Mesendoderm (in vitro differentiated cells): ENCODE measurements at regions not wholly inside any gene's neighbourhood (a gene's known extent, or its start where the extent isn't known, plus 50 kb on each side); places are given as distances from the start of the nearest gene placed in this dataset.

Experiments
- DNase-seq: peaks from one replicate; pipeline ENCODE4 v3.0.0; 2013
- H2AK5ac ChIP-seq: 2 replicates; pipeline ENCODE4 v1.6.1; 2013; ENCODE audit warnings: low read length, inconsistent platforms
- H2BK120ac ChIP-seq: 2 replicates; pipeline ENCODE4 v1.6.1; 2013; ENCODE audit warnings: low read depth, mild to moderate bottlenecking, low read length, moderate library complexity, mixed read lengths
- H2BK15ac ChIP-seq: replicated peaks from 2 replicates; pipeline ENCODE4 v1.6.1; 2013; ENCODE audit warnings: low read depth, mild to moderate bottlenecking, moderate library complexity
- H2BK5ac ChIP-seq: 2 replicates; pipeline ENCODE4 v1.6.1; 2013; ENCODE audit warnings: low read length, inconsistent platforms
- H3K18ac ChIP-seq: 2 replicates; pipeline ENCODE4 v1.6.1; 2013; ENCODE audit warnings: mild to moderate bottlenecking, low read length, mixed read lengths
- H3K23ac ChIP-seq: one replicate; pipeline ENCODE4 v1.6.1; 2013; ENCODE audit warnings: low read length
- H3K27ac ChIP-seq: 2 replicates; pipeline ENCODE4 v1.5.1; 2013; ENCODE audit warnings: low read depth, mild to moderate bottlenecking, inconsistent platforms, low read length, moderate library complexity
- H3K27me3 ChIP-seq: 2 replicates; pipeline ENCODE4 v1.6.1; 2013; ENCODE audit warnings: low read length, control low read depth, mild to moderate bottlenecking, inconsistent platforms; ENCODE audit not compliant: insufficient read depth, poor library complexity
- H3K36me3 ChIP-seq: 2 replicates; pipeline ENCODE4 v1.6.1; 2013; ENCODE audit warnings: low read length, inconsistent platforms; ENCODE audit not compliant: control insufficient read depth, insufficient read depth
- H3K4ac ChIP-seq: one replicate; pipeline ENCODE4 v1.6.1; 2013; ENCODE audit warnings: low read depth, mild to moderate bottlenecking, low read length, moderate library complexity
- H3K4me1 ChIP-seq: 2 replicates; pipeline ENCODE4 v1.6.1; 2013; ENCODE audit warnings: low read depth, low read length, inconsistent platforms; ENCODE audit not compliant: control insufficient read depth
- H3K4me2 ChIP-seq: 2 replicates; pipeline ENCODE4 v1.6.1; 2013; ENCODE audit warnings: low read length
- H3K4me3 ChIP-seq: 2 replicates; pipeline ENCODE4 v1.5.1; 2013; ENCODE audit warnings: mild to moderate bottlenecking, low read length
- H3K56ac ChIP-seq: one replicate; pipeline ENCODE4 v1.6.1; 2013; ENCODE audit warnings: low read length
- H3K79me1 ChIP-seq: 2 replicates; pipeline ENCODE4 v1.6.1; 2013; ENCODE audit warnings: low read length, inconsistent platforms
- H3K79me2 ChIP-seq: 2 replicates; pipeline ENCODE4 v1.6.1; 2013; ENCODE audit warnings: mild to moderate bottlenecking, low read length; ENCODE audit not compliant: control insufficient read depth, insufficient read depth
- H3K9ac ChIP-seq: 2 replicates; pipeline ENCODE4 v1.6.1; 2013; ENCODE audit warnings: low read length, inconsistent platforms
- H4K5ac ChIP-seq: one replicate; pipeline ENCODE4 v1.6.1; 2013; ENCODE audit warnings: low read length
- H4K8ac ChIP-seq: one replicate; pipeline ENCODE4 v1.6.1; 2013; ENCODE audit warnings: low read depth, mild to moderate bottlenecking, control low read depth, low read length, moderate library complexity
- WGBS: extraction: QIAGEN DNeasy Blood & Tissue Kit; methylation state at CpG from one replicate; pipeline ENCODE4 v1.1.7; 2013; ENCODE audit warnings: low lambda C conversion rate, missing lambda C conversion rate; ENCODE audit not compliant: insufficient coverage; ENCODE audit errors: extremely low coverage; 5-methylcytosine and 5-hydroxymethylcytosine counted together

GRCh38 chrX:121146059-121146628 lies 98.7 kb downstream of the GLUD2 start:
- H3K4me2 ChIP-seq = no peak overlapping the region
- no peak overlapping the region for H3K4ac ChIP-seq
- no peak overlapping the region for H3K4me3 ChIP-seq
- H3K23ac ChIP-seq = no peak overlapping the region
- no peak overlapping the region for H3K18ac ChIP-seq
- H2BK5ac ChIP-seq = no peak overlapping the region
- no peak overlapping the region for H2BK15ac ChIP-seq
- H2AK5ac ChIP-seq = no peak overlapping the region
- no peak overlapping the region for H4K5ac ChIP-seq
- H4K8ac ChIP-seq = no peak overlapping the region
- no peaks in the 10 kb centered on the region for H3K79me2 ChIP-seq
- no peaks in the 10 kb centered on the region for H3K4me1 ChIP-seq
- H3K27ac ChIP-seq = no peak overlapping the region
- no peak for DNase-seq
- no peaks in the 10 kb centered on the region for H3K36me3 ChIP-seq
- no peaks in the 10 kb centered on the region for H3K27me3 ChIP-seq
- H2BK120ac ChIP-seq = no peak overlapping the region
- H3K56ac ChIP-seq = no peak overlapping the region
- no peaks in the 10 kb centered on the region for H3K79me1 ChIP-seq
- H3K9ac ChIP-seq = no peak overlapping the region

- no peak overlapping the region for H2BK5ac ChIP-seq
- H3K79me1 ChIP-seq = no peaks in the 10 kb centered on the region
- no peak for DNase-seq
- H3K4me2 ChIP-seq = no peak overlapping the region
- H3K27me3 ChIP-seq = no peaks in the 10 kb centered on the region
- no peaks in the 10 kb centered on the region for H3K36me3 ChIP-seq
- no peak overlapping the region for H2BK120ac ChIP-seq
- no peak overlapping the region for H3K18ac ChIP-seq
- no peak overlapping the region for H2BK15ac ChIP-seq
- WGBS = no CpG with 5 or more reads among the region's 1 CpG
- H3K56ac ChIP-seq = no peak overlapping the region
- H3K4me1 ChIP-seq = no peaks in the 10 kb centered on the region
- H3K4me3 ChIP-seq = no peak overlapping the region
- H2AK5ac ChIP-seq = no peak overlapping the region
- H3K27ac ChIP-seq = no peak overlapping the region
- no peak overlapping the region for H4K5ac ChIP-seq
- no peak overlapping the region for H3K9ac ChIP-seq
- H3K4ac ChIP-seq = no peak overlapping the region
- no peaks in the 10 kb centered on the region for H3K79me2 ChIP-seq
- no peak overlapping the region for H4K8ac ChIP-seq
- H3K23ac ChIP-seq = no peak overlapping the region
These were observed 102.8 kb downstream of the GLUD2 start for GRCh38 chrX:121150217-121150616.

- H3K27ac ChIP-seq = no peak overlapping the region
- no peak overlapping the region for H2BK120ac ChIP-seq
- no peaks in the 10 kb centered on the region for H3K36me3 ChIP-seq
- no peak overlapping the region for H3K4me2 ChIP-seq
- no peak overlapping the region for H4K5ac ChIP-seq
- no peaks in the 10 kb centered on the region for H3K27me3 ChIP-seq
- H4K8ac ChIP-seq = no peak overlapping the region
- no peak overlapping the region for H2BK5ac ChIP-seq
- H3K23ac ChIP-seq = no peak overlapping the region
- DNase-seq = no peak
- no peak overlapping the region for H3K56ac ChIP-seq
- H2AK5ac ChIP-seq = no peak overlapping the region
- H3K4me1 ChIP-seq = no peaks in the 10 kb centered on the region
- H3K18ac ChIP-seq = no peak overlapping the region
- no CpG with 5 or more reads among the region's 4 CpGs for WGBS
- H3K79me2 ChIP-seq = no peaks in the 10 kb centered on the region
- H3K4ac ChIP-seq = no peak overlapping the region
- H3K79me1 ChIP-seq = no peaks in the 10 kb centered on the region
- no peak overlapping the region for H3K4me3 ChIP-seq
- no peak overlapping the region for H3K9ac ChIP-seq
- no peak overlapping the region for H2BK15ac ChIP-seq
These were observed 103.9 kb downstream of the GLUD2 start for GRCh38 chrX:121151293-121151692.

GRCh38 chrX:121154858-121155404 lies 107.5 kb downstream of the GLUD2 start:
- WGBS = no CpG with 5 or more reads among the region's 13 CpGs
- no peak overlapping the region for H2BK15ac ChIP-seq

GRCh38 chrX:121160987-121161386 lies 113.6 kb downstream of the GLUD2 start:
- DNase-seq = peak; percentile 10
- Histone ChIP-seq H2AK5ac (no peak overlapping the region), H3K79me2 (no peaks in the 10 kb centered on the region), H2BK120ac (no peak overlapping the region), H2BK15ac (no peak overlapping the region), H3K4me3 (no peak overlapping the region), H3K56ac (no peak overlapping the region), H4K5ac (no peak overlapping the region), H3K36me3 (no peaks in the 10 kb centered on the region), H3K4ac (no peak overlapping the region), H3K23ac (no peak overlapping the region), H3K18ac (no peak overlapping the region), H3K4me1 (peaks cover 2% of the 10 kb centered on the region), H3K79me1 (no peaks in the 10 kb centered on the region), H3K9ac (no peak overlapping the region), H4K8ac (no peak overlapping the region), H3K27ac (no peak overlapping the region), H2BK5ac (no peak overlapping the region), H3K4me2 (no peak overlapping the region), H3K27me3 (no peaks in the 10 kb centered on the region)
- no CpG with 5 or more reads among the region's 4 CpGs for WGBS

More at GRCh38 chrX:121154858-121155404, 107.5 kb downstream of the GLUD2 start:
- no peak overlapping the region for H3K4ac ChIP-seq
- H3K27me3 ChIP-seq = no peaks in the 10 kb centered on the region
- no peak overlapping the region for H3K4me3 ChIP-seq
- DNase-seq = no peak
- no peaks in the 10 kb centered on the region for H3K36me3 ChIP-seq
- no peak overlapping the region for H4K5ac ChIP-seq
- H3K4me2 ChIP-seq = no peak overlapping the region
- H2BK120ac ChIP-seq = no peak overlapping the region
- H3K4me1 ChIP-seq = no peaks in the 10 kb centered on the region
- no peaks in the 10 kb centered on the region for H3K79me1 ChIP-seq
- no peak overlapping the region for H2BK5ac ChIP-seq
- no peak overlapping the region for H3K56ac ChIP-seq
- no peak overlapping the region for H2AK5ac ChIP-seq
- no peak overlapping the region for H3K9ac ChIP-seq
- no peak overlapping the region for H3K27ac ChIP-seq
- H3K18ac ChIP-seq = no peak overlapping the region
- no peak overlapping the region for H3K23ac ChIP-seq
- no peak overlapping the region for H4K8ac ChIP-seq
- H3K79me2 ChIP-seq = no peaks in the 10 kb centered on the region

- Histone ChIP-seq H3K18ac (no peak overlapping the region), H3K56ac (no peak overlapping the region), H3K9ac (no peak overlapping the region), H3K4me2 (no peak overlapping the region), H2BK5ac (no peak overlapping the region), H3K4ac (no peak overlapping the region), H4K5ac (no peak overlapping the region), H3K27me3 (no peaks in the 10 kb centered on the region), H3K4me3 (no peak overlapping the region), H3K23ac (no peak overlapping the region), H3K27ac (no peak overlapping the region), H2AK5ac (no peak overlapping the region), H2BK120ac (no peak overlapping the region), H3K79me1 (no peaks in the 10 kb centered on the region), H4K8ac (no peak overlapping the region), H3K79me2 (no peaks in the 10 kb centered on the region), H2BK15ac (no peak overlapping the region), H3K36me3 (no peaks in the 10 kb centered on the region), H3K4me1 (peaks cover 2% of the 10 kb centered on the region)
- DNase-seq = peak; percentile 48
- no CpG with 5 or more reads among the region's 4 CpGs for WGBS
These were observed 114.1 kb downstream of the GLUD2 start for GRCh38 chrX:121161501-121161933.
